ENCODE measurements at regions not wholly inside any gene's neighbourhood (a gene's known extent, or its start where the extent isn't known, plus 50 kb on each side); places are given as distances from the start of the nearest gene placed in this dataset.

- Mint-ChIP-seq H3K9me3 (ENCODE audit: insufficient read depth) (no peaks in the 10 kb centered on the region), H3K36me3 (ENCODE audit: low read depth) (no peaks in the 10 kb centered on the region), H3K4me3 (no peak overlapping the region), H3K27ac (no peak overlapping the region), H3K4me1 (ENCODE audit: low read depth) (no peaks in the 10 kb centered on the region), H3K27me3 (ENCODE audit: low read depth) (peaks cover 2% of the 10 kb centered on the region)
- no peak for DNase-seq
- ChIA-PET POLR2A (no interaction called here), CTCF (no interaction called here)
- ATAC-seq, result no peak
Measured at GRCh38 chr17:27975146-27976011, 67.1 kb upstream of the NLK start.

GRCh38 chr17:27976331-27976730, 66.1 kb upstream of the NLK start:
- Mint-ChIP-seq H3K36me3 (ENCODE audit: low read depth) (no peaks in the 10 kb centered on the region), H3K4me1 (ENCODE audit: low read depth) (no peaks in the 10 kb centered on the region), H3K27ac (no peak overlapping the region), H3K27me3 (ENCODE audit: low read depth) (peaks cover 4% of the 10 kb centered on the region), H3K4me3 (no peak overlapping the region), H3K9me3 (ENCODE audit: insufficient read depth) (no peaks in the 10 kb centered on the region)
- DNase-seq (no peak), ATAC-seq (no peak)
- CTCF ChIA-PET, result no interaction called here
- POLR2A ChIA-PET, result no interaction called here

GRCh38 chr17:27977751-27978688, 64.5 kb upstream of the NLK start:
- Mint-ChIP-seq H3K4me3 (no peak overlapping the region), H3K4me1 (ENCODE audit: low read depth) (no peaks in the 10 kb centered on the region), H3K27ac (no peak overlapping the region), H3K27me3 (ENCODE audit: low read depth) (peaks cover 9% of the 10 kb centered on the region), H3K9me3 (ENCODE audit: insufficient read depth) (no peaks in the 10 kb centered on the region), H3K36me3 (ENCODE audit: low read depth) (no peaks in the 10 kb centered on the region)
- ATAC-seq (no peak), DNase-seq (no peak)
- ChIA-PET CTCF (no interaction called here), POLR2A (no interaction called here)

- H3K27me3 Mint-ChIP-seq (ENCODE audit: low read depth), result peaks cover 9% of the 10 kb centered on the region
- no peak overlapping the region for H3K27ac Mint-ChIP-seq
- POLR2A ChIA-PET, result no interaction called here
- H3K4me1 Mint-ChIP-seq (ENCODE audit: low read depth), result no peaks in the 10 kb centered on the region
- H3K36me3 Mint-ChIP-seq (ENCODE audit: low read depth), result no peaks in the 10 kb centered on the region
- H3K9me3 Mint-ChIP-seq (ENCODE audit: insufficient read depth), result no peaks in the 10 kb centered on the region
- DNase-seq, result no peak
- H3K4me3 Mint-ChIP-seq, result no peak overlapping the region
- CTCF ChIA-PET, result no interaction called here
- ATAC-seq, result no peak
Measured at GRCh38 chr17:27978689-27979175, 63.7 kb upstream of the NLK start.

- no peak for DNase-seq
- Mint-ChIP-seq H3K27me3 (ENCODE audit: low read depth) (peaks cover 11% of the 10 kb centered on the region), H3K4me1 (ENCODE audit: low read depth) (no peaks in the 10 kb centered on the region), H3K4me3 (no peak overlapping the region), H3K9me3 (ENCODE audit: insufficient read depth) (no peaks in the 10 kb centered on the region), H3K36me3 (ENCODE audit: low read depth) (no peaks in the 10 kb centered on the region), H3K27ac (no peak overlapping the region)
- POLR2A ChIA-PET, result no interaction called here
- ATAC-seq, result no peak
- CTCF ChIA-PET, result no interaction called here
Measured at GRCh38 chr17:27980043-27980442, 62.4 kb upstream of the NLK start.

- Mint-ChIP-seq H3K36me3 (ENCODE audit: low read depth) (no peaks in the 10 kb centered on the region), H3K4me3 (no peak overlapping the region), H3K4me1 (ENCODE audit: low read depth) (no peaks in the 10 kb centered on the region), H3K27me3 (ENCODE audit: low read depth) (peaks cover 22% of the 10 kb centered on the region), H3K27ac (no peak overlapping the region), H3K9me3 (ENCODE audit: insufficient read depth) (no peaks in the 10 kb centered on the region)
- POLR2A ChIA-PET, result no interaction called here
- DNase-seq (no peak), ATAC-seq (no peak)
- CTCF ChIA-PET, result interaction anchor here (1.2 kb wide), 1 partner anchor 25 kb away, joined by 3 read pairs; no protein-coding TSS in a partner anchor
Measured at GRCh38 chr17:27981978-27982377, 60.5 kb upstream of the NLK start.

- POLR2A ChIA-PET, result no interaction called here
- no peak overlapping the region for H3K4me3 Mint-ChIP-seq
- no peak overlapping the region for H3K27ac Mint-ChIP-seq
- ATAC-seq (no peak), DNase-seq (no peak)
- CTCF ChIA-PET, result interaction anchor here (1.2 kb wide), 1 partner anchor 26 kb away, joined by 3 read pairs; no protein-coding TSS in a partner anchor
- H3K36me3 Mint-ChIP-seq (ENCODE audit: low read depth), result no peaks in the 10 kb centered on the region
- H3K4me1 Mint-ChIP-seq (ENCODE audit: low read depth), result no peaks in the 10 kb centered on the region
- H3K9me3 Mint-ChIP-seq (ENCODE audit: insufficient read depth), result no peaks in the 10 kb centered on the region
- H3K27me3 Mint-ChIP-seq (ENCODE audit: low read depth), result peaks cover 22% of the 10 kb centered on the region
Measured at GRCh38 chr17:27982688-27983087, 59.8 kb upstream of the NLK start.

GRCh38 chr17:27983853-27984252, 58.6 kb upstream of the NLK start:
- POLR2A ChIA-PET, result no interaction called here
- H3K36me3 Mint-ChIP-seq (ENCODE audit: low read depth), result no peaks in the 10 kb centered on the region
- H3K4me1 Mint-ChIP-seq (ENCODE audit: low read depth), result no peaks in the 10 kb centered on the region
- no peaks in the 10 kb centered on the region for H3K9me3 Mint-ChIP-seq (ENCODE audit: insufficient read depth)
- no peak for DNase-seq
- H3K4me3 Mint-ChIP-seq, result no peak overlapping the region
- CTCF ChIA-PET, result no interaction called here
- no peak overlapping the region for H3K27ac Mint-ChIP-seq
- ATAC-seq, result no peak
- H3K27me3 Mint-ChIP-seq (ENCODE audit: low read depth), result peaks cover 22% of the 10 kb centered on the region

GRCh38 chr17:27984404-27984803, 58.1 kb upstream of the NLK start:
- ChIA-PET POLR2A (no interaction called here), CTCF (no interaction called here)
- ATAC-seq (no peak), DNase-seq (no peak)
- H3K27ac Mint-ChIP-seq, result no peak overlapping the region
- peaks cover 22% of the 10 kb centered on the region for H3K27me3 Mint-ChIP-seq (ENCODE audit: low read depth)
- no peaks in the 10 kb centered on the region for H3K36me3 Mint-ChIP-seq (ENCODE audit: low read depth)
- no peaks in the 10 kb centered on the region for H3K4me1 Mint-ChIP-seq (ENCODE audit: low read depth)
- no peaks in the 10 kb centered on the region for H3K9me3 Mint-ChIP-seq (ENCODE audit: insufficient read depth)
- no peak overlapping the region for H3K4me3 Mint-ChIP-seq

GRCh38 chr17:27984816-27985215, 57.7 kb upstream of the NLK start:
- H3K4me3 Mint-ChIP-seq, result no peak overlapping the region
- peaks cover 22% of the 10 kb centered on the region for H3K27me3 Mint-ChIP-seq (ENCODE audit: low read depth)
- DNase-seq (no peak), ATAC-seq (no peak)
- no peaks in the 10 kb centered on the region for H3K4me1 Mint-ChIP-seq (ENCODE audit: low read depth)
- H3K27ac Mint-ChIP-seq, result no peak overlapping the region
- ChIA-PET CTCF (no interaction called here), POLR2A (no interaction called here)
- no peaks in the 10 kb centered on the region for H3K36me3 Mint-ChIP-seq (ENCODE audit: low read depth)
- H3K9me3 Mint-ChIP-seq (ENCODE audit: insufficient read depth), result no peaks in the 10 kb centered on the region

GRCh38 chr17:27985306-27985705, 57.2 kb upstream of the NLK start:
- POLR2A ChIA-PET, result no interaction called here
- H3K4me3 Mint-ChIP-seq, result no peak overlapping the region
- CTCF ChIA-PET, result no interaction called here
- H3K27ac Mint-ChIP-seq, result no peak overlapping the region
- no peaks in the 10 kb centered on the region for H3K9me3 Mint-ChIP-seq (ENCODE audit: insufficient read depth)
- H3K36me3 Mint-ChIP-seq (ENCODE audit: low read depth), result no peaks in the 10 kb centered on the region
- H3K4me1 Mint-ChIP-seq (ENCODE audit: low read depth), result no peaks in the 10 kb centered on the region
- DNase-seq (no peak), ATAC-seq (no peak)
- H3K27me3 Mint-ChIP-seq (ENCODE audit: low read depth), result peaks cover 20% of the 10 kb centered on the region

- DNase-seq (no peak), ATAC-seq (no peak)
- Mint-ChIP-seq H3K36me3 (ENCODE audit: low read depth) (no peaks in the 10 kb centered on the region), H3K4me3 (no peak overlapping the region), H3K4me1 (ENCODE audit: low read depth) (no peaks in the 10 kb centered on the region), H3K9me3 (ENCODE audit: insufficient read depth) (no peaks in the 10 kb centered on the region), H3K27me3 (ENCODE audit: low read depth) (peaks cover 22% of the 10 kb centered on the region), H3K27ac (no peak overlapping the region)
- CTCF ChIA-PET, result no interaction called here
- POLR2A ChIA-PET, result no interaction called here
Measured at GRCh38 chr17:27985736-27986399, 56.6 kb upstream of the NLK start.
